Epidermal melanocyte (primary cell): ENCODE measurements at regions not wholly inside any gene's neighbourhood (a gene's known extent, or its start where the extent isn't known, plus 50 kb on each side); places are given as distances from the start of the nearest gene placed in this dataset.
A peak's percentile ranks its signal among the peaks of the same experiment; 100 is the strongest.
"Not testable (repeated sequence)": the region's sequence is repeated elsewhere in the genome, so short reads cannot be mapped to it uniquely, and the experiment has no call there.

Experiments used
- DNase-seq: peaks from one replicate; pipeline ENCODE4 v3.0.0; 2011; ENCODE audit warnings: low spot score; ENCODE audit not compliant: insufficient read length

GRCh38 chr11:95650276-95650675, 139.3 kb downstream of the FAM76B start:
- no peak for DNase-seq

- no peak for DNase-seq
These were observed 141.7 kb downstream of the FAM76B start for GRCh38 chr11:95647871-95648270.

- DNase-seq: no peak
These were observed 142.2 kb downstream of the FAM76B start for GRCh38 chr11:95647355-95647754.

GRCh38 chr11:95641495-95641894, 148.1 kb downstream of the FAM76B start:
- no peak for DNase-seq

- no peak for DNase-seq
These were observed 151.1 kb downstream of the FAM76B start for GRCh38 chr11:95638501-95638900.

- DNase-seq: no peak
These were observed 164.2 kb downstream of the FAM76B start for GRCh38 chr11:95625164-95625900.

- no peak for DNase-seq
These were observed 173.3 kb downstream of the FAM76B start for GRCh38 chr11:95616256-95616804.

GRCh38 chr11:95611827-95612226, 177.8 kb downstream of the FAM76B start:
- no peak for DNase-seq

GRCh38 chr11:95610185-95610584, 179.4 kb downstream of the FAM76B start:
- not testable (repeated sequence) for DNase-seq

GRCh38 chr11:95608093-95608492, 181.5 kb downstream of the FAM76B start:
- DNase-seq: no peak

GRCh38 chr11:95606824-95607223, 182.8 kb downstream of the FAM76B start:
- no peak for DNase-seq

- DNase-seq: no peak
These were observed 184.2 kb downstream of the FAM76B start for GRCh38 chr11:95605271-95605940.

GRCh38 chr11:95599959-95600586, 189.5 kb downstream of the FAM76B start:
- DNase-seq: no peak

GRCh38 chr11:95595973-95596489, 193.6 kb downstream of the FAM76B start:
- no peak for DNase-seq

- DNase-seq: no peak
These were observed 194.0 kb downstream of the FAM76B start for GRCh38 chr11:95595541-95595940.

GRCh38 chr11:95593111-95593510, 196.5 kb downstream of the FAM76B start:
- no peak for DNase-seq

- DNase-seq: no peak
These were observed 197.1 kb downstream of the FAM76B start for GRCh38 chr11:95592471-95592870.

GRCh38 chr11:95589893-95590612, 199.5 kb downstream of the FAM76B start:
- DNase-seq: no peak

- no peak for DNase-seq
These were observed 200.8 kb downstream of the FAM76B start for GRCh38 chr11:95588821-95589220.

- DNase-seq: no peak
These were observed 202.9 kb downstream of the FAM76B start for GRCh38 chr11:95586661-95587060.

- peak; percentile 19 for DNase-seq
These were observed 203.4 kb downstream of the FAM76B start for GRCh38 chr11:95586155-95586554.
